ENCODE measurements at regions not wholly inside any gene's neighbourhood (a gene's known extent, or its start where the extent isn't known, plus 50 kb on each side); places are given as distances from the start of the nearest gene placed in this dataset.

DNA sequence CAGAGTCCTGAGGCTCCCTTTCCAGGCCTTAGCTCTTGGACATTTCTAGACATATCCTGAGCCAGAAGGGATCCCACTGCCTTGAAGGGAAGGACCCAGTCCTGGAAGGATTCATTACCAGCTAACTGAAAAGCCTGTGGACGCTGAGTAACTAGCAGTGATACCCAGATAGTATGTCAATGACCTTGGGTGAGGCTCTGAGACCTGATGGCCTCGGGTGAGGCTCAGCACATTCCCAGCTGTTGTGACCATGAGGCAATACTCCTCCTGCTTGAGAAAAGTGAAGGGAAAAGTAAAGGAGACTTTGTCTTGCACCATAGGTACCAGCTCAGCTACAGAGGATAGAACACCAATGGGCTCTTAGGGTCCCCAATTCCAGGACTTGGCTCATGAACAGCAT is 268.1 kb downstream of the DKK2 start:
- DNase-seq (ENCODE audit: low read depth in 2 of 2), result no peak

DNA sequence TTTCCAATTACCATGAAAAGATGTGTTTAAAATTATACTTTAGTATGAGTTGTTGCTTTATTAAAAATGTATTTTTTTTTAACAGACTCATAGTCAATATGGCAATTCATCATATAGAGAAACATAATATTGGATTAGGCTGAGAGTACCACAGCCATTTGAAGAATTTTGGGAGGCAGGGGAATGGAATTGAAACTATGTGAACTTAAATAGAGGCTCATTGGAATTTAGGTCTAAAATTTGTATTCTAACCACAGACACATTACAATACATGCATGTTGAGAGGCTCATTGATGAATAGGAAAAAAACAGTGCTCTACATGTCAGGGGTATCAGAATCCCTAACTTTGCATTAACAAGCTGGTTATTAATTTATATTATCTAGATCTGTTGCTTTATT is 269.6 kb downstream of the DKK2 start:
- no peak for DNase-seq (ENCODE audit: low read depth in 2 of 2)

DNA sequence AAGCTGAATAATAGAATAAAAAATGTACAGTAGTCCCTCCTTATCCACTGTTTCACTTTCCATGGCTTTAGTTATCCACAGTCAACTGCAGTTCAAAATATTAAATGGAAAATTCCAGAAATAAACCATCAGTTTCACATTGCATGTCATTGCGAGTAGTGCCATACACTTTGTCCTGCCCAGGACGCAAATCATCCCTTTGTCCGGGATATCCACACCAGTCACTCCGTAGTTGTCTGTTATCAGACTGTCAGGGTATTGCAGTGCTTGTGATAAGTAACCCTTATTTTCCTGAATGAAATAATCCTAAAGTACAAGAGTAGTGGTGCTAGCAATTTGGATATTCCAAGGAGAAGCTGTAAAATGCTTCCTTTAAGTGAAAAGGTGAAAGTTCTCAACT is 271.3 kb downstream of the DKK2 start:
- DNase-seq (ENCODE audit: low read depth in 2 of 2), result no peak

DNA sequence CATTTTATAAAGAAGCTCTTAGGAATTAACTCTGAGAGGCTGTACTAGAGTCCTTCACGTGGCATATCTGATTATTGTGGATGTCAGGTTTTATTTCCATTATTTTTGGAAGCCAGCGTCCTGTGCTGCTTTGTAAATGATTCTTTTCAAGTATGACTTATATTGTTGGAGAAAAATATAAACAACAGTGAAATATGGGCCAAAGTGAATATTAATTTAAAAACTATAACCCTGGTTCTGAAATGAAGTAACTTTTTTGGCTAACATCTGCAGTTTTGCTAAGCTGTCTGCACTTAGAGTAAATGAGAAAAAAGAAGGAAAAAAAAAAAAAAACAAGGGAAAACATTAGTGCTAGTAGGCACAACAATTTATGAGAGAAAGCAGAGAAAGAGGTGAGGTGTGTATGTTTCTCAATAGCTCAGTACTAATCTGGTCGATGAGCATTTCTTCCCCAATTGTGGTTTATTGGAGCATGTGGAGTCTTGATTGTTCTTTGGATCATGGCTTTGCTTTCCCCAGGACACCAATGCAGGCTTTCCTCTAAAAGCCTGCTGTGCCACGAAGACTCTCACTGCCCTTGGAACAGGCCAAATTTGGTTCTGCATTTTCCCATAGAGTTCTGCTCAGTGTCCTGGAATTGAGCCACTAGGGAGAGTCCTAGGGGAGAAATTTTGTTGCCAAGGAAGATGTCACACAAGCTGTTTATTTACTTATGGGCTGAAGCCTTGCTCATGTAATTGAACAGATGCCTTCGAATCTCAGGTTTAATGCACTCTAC is 273.3 kb downstream of the DKK2 start:
- DNase-seq (ENCODE audit: low read depth in 2 of 2), result no peak

DNA sequence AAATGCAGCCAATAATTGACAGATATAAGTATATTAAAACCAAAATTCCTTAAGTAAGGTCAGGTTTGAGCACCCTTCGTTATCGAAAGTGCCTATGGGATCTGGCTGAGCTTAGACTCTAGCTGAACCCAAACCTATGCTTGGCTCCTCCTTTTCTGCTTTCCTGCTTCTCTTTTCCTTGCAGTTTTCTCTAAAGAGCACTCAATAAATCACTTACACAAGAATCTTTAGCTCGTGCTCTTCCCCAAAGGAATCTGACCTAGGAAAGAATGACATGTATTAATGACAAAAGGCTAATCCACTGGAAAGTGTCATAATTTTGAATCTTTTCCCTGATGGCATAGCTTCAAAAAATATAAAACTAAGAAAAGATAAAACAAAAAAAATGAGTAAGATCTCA is 282.7 kb downstream of the DKK2 start:
- DNase-seq (ENCODE audit: low read depth in 2 of 2), result no peak

DNA sequence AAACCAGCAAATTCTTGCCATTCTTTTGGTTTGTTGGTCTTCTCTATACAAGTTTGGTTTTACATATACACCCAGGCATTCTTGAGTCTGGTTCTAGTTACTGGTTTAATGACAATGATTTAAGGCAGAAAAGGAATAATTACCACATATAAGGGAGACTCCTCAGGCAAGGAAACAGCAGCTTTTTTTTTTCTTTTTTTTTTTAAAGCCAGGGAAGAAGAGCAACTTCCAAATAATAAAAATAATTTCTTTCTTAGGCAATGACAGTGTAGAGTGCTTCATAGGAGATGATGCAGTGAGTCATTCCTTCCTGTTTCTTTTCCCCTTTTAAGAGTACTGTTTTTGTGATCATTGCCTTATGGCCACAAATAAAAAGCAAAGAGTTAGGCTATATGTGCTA is 289.7 kb downstream of the DKK2 start:
- no peak for DNase-seq (ENCODE audit: low read depth in 2 of 2)

DNA sequence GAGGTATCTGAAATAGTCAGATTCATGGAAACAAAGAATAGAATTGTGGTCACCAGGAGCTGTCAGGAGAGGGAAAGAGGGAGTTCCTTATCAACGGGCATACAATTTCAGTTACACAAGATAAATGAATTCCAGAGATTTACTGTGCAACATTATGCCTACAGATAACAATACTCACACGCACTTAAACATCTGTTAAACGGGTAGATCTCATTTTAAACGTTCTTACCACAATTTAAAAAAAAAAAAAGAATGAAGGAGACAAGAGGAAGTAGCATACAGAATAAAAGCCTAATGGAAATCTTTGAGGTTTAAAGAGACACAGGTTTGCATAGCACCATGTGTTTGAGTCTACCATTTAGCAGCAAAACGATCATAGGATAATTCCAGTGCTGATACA is 298.0 kb downstream of the DKK2 start:
- DNase-seq (ENCODE audit: low read depth in 2 of 2), result no peak

DNA sequence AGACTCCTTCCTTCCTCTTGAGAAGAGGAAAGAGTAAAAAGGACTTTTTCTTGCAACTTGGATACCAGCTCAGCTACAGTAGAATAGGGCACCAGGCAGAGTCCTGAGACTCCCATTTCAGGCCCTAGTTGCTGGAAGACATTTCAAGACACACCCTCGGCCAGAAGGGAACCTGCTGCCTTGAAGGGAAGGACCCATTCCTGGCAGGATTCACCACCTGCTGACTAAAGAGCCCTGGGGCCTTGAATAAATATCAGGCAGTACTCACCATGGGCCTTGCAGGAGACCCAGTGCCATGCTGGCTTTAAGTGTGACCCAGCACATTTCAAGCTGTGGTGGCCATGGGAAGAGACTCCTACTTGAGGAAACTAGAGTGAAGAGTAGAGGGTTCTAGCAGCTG is 317.6 kb downstream of the DKK2 start:
- no peak for DNase-seq (ENCODE audit: low read depth in 2 of 2)

DNA sequence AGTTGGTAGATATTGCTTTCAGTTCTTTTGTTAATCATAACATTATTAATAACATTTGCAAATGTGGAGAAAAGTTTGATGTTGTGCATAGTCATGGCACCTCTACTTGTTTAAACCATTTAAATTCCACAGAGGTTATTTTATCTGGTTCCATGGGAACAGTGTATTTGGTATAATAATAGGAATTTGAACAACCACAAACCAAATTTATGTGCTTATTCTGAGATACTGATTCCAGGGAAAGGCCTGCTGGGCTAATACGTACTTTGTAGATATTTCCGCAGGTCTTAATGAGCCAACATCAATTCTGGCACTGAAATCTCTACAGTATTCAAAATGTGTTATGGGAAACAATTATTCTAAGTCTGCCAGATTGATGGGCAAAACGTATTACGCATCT is 319.0 kb downstream of the DKK2 start:
- no peak for DNase-seq (ENCODE audit: low read depth in 2 of 2)

DNA sequence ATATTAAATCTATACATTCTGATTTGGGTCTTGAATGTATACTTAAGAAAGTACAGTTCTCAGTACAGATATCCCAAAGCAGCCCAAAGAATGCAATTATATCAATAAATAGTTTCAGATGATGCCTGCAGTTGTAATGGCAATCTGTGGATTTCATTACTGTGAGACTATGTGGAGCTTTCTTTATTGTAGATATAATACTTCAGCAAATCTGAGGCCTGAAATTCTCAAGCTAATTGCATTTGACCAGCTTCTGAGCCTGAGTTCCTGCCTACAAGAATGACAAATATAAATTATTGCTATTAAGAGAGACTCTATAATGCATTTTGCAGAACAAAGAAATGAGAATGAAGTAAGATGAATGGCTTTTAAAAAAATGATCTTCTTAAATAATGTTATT is 320.3 kb downstream of the DKK2 start:
- DNase-seq (ENCODE audit: low read depth in 2 of 2), result no peak

DNA sequence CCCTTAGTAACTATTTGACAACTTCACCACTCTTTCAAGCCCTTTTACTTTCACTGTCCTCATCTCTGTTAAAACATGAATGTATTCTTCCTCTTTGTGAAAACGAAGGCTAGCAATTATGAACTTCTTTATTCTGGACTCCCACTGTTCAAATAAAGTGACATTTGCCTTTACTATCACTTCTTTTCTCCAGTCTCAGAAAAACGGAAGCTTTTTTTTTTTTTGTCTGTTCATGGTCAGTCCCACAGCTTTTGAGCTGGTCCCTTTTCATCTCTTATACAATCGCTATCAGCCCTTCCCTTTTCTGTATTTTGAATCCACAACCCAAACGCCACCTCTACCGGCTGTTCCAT is 327.7 kb downstream of the DKK2 start:
- DNase-seq (ENCODE audit: low read depth in 2 of 2), result no peak

DNA sequence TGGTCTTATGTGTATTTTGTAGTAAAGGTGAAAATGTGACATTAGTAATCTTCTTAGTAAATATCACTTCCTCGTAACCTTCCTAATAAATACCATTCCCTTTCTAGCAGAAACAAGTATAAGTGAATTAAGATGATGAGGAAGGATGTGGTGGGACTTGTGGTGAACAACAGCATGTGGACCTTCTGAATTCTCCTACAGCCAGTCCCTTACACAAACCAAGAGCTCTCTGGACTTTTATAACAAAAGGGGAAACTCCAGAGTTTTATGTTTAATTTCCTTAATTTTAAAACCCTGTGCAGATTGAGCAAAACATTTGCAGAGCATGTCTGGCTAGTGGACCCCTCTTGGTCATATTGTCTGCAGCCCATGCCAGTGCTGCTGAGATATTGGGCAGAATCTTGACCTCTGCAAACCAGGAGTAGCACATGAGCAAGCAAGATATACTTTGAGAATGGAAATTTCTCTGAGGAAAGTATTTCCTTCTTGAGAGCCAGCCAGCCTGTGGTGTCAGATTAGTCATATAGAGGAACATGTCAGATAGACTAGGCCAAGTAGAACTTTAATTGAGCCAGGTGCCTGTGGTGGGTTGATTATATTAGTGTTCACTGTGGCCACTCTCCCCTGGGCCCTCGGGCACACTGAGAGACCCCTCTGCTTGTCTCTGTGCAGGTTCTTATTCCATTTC is 328.2 kb downstream of the DKK2 start:
- DNase-seq (ENCODE audit: low read depth in 2 of 2), result no peak

DNA sequence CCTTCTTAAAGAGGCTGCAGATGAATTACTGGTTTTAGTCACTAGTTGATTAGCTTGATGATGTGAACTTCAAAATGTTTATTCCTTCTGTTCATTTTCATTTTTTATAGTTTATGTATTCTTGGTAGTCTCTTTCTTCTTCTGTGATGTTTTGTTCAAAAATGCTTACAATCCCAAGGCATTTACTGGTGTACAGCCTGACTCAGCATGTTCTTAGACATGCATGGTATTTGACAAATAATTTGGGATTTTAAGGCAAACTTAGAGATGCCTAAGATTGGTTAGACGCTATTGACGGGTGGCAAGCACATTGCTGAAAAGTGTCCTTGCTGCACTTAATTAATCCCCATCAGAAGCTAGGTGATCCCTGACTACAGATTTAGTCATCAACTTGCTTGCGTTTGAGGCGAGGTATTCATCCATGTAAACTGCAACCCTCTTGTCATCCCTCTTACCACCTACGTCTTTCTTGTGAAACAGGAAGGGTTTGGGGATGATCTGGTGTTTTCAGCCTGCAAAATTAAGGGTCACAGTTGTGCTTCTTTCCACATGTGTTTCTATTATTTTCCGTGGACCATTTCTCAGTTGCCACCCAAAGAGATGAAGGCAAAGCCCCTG is 331.8 kb downstream of the DKK2 start:
- DNase-seq (ENCODE audit: low read depth in 2 of 2), result no peak

DNA sequence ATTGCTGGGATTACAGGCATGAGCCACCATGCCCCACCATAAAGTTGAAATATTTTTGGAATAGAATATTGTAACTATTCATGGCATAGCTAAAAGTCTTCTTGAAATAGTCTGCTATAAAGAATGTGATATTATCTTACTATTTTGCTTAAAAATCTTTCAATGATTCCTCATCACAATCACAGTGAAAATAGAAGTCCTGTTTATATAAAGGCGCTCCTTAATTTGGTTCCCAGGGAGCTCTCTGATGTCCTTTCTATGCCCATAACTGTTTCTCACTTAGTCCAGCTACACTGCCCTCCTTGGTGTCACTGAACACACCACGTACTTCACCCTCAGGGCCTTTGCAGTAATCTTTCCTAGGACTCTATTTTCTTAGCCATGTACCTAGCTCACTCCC is 331.7 kb upstream of the GIMD1 start:
- DNase-seq (ENCODE audit: low read depth in 2 of 2), result no peak

DNA sequence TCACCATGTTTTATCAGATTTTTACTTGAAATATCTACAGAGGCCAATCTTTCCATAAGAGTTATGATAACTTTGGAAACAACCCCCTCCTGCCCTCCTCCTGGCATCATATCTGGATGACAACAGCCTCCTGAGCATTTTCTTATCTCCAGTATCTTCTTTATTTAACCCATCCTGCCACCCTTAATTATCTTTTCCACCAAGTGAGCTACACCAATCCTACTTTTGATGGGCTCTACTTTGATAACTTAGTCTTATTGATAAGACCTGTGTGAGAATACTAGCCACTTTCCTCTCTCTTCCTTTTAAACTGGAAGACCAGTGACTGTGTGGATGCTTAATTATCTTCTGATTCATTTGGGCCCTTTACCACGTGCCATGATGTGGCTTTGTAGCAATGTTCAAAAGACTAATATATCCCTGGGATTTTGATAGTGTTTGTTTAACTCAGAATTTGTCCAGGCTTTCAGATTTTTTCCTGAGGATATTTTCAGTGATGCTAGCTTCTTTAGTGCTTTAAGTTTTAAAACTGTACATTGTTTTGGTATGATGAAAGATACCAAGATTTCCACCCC is 330.1 kb upstream of the GIMD1 start:
- no peak for DNase-seq (ENCODE audit: low read depth in 2 of 2)

DNA sequence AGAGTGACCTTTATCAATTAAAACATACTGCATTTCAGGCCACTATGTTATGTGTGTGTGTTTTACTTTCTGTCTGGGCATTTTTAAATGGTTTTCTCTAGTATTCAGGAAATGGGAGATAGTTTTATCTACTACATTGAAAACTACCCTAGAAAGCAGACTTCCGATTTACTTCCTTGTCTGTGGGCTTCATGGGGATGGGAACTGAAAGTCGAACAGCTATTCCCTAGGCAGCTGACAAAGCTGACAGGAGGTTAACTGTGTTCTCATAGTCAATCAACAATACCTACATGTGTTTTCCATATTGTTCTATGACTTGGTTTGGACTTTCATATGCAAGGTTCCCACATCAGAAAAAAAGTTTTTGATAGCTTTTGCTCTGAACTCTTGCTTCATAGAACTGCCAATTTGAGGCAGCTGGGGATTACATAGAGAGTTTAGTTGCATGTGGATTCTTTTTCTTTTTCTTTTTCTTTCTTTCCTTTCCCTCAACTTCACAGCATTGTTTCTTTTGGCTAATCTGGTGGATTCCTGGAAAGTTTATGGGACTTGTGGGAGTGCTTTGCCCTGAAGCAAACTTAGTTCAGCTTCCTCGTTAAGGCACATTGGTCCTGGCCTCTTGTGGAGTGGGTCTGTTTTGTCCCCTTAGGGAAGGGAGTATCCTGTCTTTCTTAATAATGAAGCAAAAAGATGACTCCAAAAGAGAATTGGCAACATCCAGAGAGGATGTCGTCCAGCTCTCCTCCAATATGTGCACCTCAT is 327.1 kb upstream of the GIMD1 start:
- no peak for DNase-seq (ENCODE audit: low read depth in 2 of 2)

DNA sequence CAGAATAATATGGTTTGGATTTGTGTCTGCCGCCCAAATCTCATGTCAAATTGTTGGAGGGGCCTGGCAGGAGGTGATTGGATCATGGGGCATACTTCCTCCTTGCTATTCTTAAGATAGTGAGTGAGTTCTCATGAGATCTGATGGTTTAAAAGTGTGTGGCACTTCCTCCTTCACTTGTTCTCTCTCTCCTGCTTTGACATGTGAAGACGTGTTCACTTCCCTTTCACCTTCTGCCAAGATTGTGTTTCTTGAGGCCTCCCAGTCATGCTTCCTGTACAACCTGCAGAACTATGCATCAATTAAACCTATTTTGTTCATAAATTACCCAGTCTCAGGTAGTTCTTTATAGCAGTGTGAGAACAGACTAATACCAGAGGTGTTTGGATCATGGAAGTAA is 325.7 kb upstream of the GIMD1 start:
- no peak for DNase-seq (ENCODE audit: low read depth in 2 of 2)

DNA sequence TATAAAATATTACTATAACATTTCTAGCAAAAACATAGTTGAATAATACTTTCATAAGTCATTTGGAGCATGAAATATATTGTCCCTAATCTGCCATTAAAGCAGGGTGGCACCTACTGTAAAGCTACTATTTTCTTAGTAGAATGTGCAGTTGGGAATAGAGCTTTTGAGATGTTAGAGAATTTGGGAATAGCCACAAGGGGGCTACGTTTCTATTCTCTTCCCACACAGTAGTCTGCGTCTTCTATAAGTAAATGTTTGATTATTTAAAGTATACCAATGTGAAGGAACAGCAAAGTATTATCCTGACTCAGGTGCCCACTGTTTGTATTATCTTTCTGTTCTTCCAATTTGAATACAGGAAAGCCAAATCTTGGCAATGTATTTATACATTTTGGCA is 323.2 kb upstream of the GIMD1 start:
- DNase-seq (ENCODE audit: low read depth in 2 of 2), result no peak

DNA sequence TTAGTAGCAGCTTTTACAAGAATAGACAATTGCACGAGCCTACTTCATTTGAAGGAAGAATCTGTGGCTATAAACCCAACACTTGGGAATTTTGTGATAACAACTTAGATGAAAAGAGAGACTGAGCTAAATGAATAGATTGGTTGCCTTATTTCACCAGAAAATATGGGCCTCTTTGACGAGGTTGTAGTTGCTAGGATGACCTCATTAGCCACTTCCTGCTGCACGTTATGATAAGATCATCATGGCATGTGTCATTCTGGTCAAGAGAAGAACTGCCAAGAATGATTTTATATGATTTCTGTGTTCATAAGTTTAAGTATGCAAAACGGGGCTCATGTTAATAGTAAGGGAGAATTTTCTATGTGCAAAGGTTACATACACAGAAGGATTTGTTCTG is 321.9 kb upstream of the GIMD1 start:
- no peak for DNase-seq (ENCODE audit: low read depth in 2 of 2)

DNA sequence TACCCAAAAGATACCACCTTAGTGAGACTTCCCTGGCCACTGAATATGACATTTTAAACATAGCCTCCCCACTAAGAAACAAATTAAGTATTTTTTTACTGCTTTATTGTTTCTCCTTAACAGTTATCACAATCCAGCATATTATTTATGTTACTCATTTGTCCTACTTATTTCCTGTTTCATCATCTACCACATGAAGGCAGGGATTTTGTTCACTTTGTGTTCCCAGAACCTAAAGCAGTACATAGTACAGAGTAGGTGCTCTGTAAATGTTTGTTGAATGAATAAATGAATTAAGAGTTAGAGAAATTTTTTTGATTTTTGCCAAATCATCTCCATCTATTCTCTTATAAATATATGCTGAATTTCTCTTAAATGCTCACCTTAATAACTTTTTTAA is 318.4 kb upstream of the GIMD1 start:
- DNase-seq (ENCODE audit: low read depth in 2 of 2), result no peak

DNA sequence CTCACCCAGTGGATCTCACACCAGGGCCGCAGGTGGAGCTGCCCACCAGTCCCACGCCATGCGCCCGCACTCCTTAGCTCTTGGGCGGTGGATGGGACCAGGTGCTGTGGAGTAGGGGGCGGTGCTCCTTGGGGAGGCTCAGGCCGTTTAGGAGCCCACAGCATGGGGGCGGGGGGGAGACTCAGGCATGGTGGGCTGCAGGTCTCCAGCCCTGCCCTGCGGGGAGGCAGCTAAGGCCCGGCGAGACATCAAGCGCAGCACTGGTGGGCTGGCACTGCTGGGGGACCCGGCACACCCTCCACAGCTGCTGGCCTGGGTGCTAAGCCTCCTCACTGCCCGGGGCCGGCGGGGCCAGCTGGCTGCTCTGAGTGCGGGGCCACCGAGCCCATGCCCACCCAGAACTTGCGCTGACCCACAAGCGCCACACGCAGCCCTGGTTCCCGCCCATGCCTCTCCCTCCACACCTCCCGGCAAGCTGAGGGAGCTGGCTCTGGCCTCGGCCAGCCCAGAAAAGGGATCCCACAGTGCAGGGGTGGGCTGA is 312.9 kb upstream of the GIMD1 start:
- DNase-seq (ENCODE audit: low read depth in 2 of 2), result no peak

DNA sequence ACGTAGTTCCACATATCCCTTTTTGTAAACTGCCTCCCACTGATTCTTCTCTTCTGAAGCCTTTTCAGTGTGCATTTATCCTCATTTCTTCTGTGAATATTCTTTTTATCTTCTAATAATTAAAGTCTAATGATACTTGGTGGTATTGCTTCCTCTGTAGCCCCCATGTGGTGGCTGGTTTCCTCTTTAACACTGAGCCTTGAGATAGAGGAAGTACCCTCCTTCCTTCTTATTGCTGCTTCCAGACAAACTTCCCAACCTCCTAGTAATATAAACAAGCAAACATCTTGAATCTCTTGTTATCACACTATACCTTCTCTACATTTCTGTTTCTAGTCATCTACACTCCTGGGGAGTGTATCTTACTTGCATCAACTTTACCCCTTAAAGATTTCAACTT is 310.5 kb upstream of the GIMD1 start:
- no peak for DNase-seq (ENCODE audit: low read depth in 2 of 2)
